Testis (tissue), 2 donors: ENCODE measurements at regions not wholly inside any gene's neighbourhood (a gene's known extent, or its start where the extent isn't known, plus 50 kb on each side); places are given as distances from the start of the nearest gene placed in this dataset.
A peak's percentile ranks its signal among the peaks of the same experiment; 100 is the strongest.

Experiments used
- DNase-seq: peaks from one replicate; pipeline ENCODE4 v3.0.0-alpha.2; 2019
- H3K27ac ChIP-seq, 2 donors: fragments of 200-600 bp; sonication (generic); one replicate each; pipeline ENCODE4 v1.5.1; 2019
- H3K27me3 ChIP-seq: fragments of 200-600 bp; sonication (generic); one replicate; pipeline ENCODE4 v1.5.1; 2019
- H3K36me3 ChIP-seq: fragments of 200-600 bp; sonication (generic); one replicate; pipeline ENCODE4 v1.5.1; 2017; ENCODE audit warnings: low read depth; ENCODE audit errors: missing control alignments
- H3K4me1 ChIP-seq: fragments of 200-600 bp; sonication (generic); one replicate; pipeline ENCODE4 v1.5.1; 2019
- H3K4me3 ChIP-seq, 2 donors: fragments of 200-600 bp; sonication (generic); one replicate each; pipeline ENCODE4 v1.5.1; 2017 to 2019
- H3K9me3 ChIP-seq: fragments of 200-600 bp; sonication (generic); one replicate; pipeline ENCODE4 v1.5.1; 2017
- CTCF ChIP-seq, 3 experiments: fragments of 450-650 bp in 2 of 3; fragments of 200-600 bp in 1 of 3; sonication (generic) in 1 of 3; IDR thresholded peaks; one replicate each; pipeline ENCODE4 v1.5.1; 2016 to 2019; ENCODE audit warnings: antibody characterized with exemption in 3 of 3, mild to moderate bottlenecking in 2 of 3, moderate library complexity in 1 of 3
- POLR2A ChIP-seq: fragments of 450-650 bp; IDR thresholded peaks from one replicate; pipeline ENCODE4 v1.6.1; 2017; ENCODE audit warnings: antibody characterized with exemption, mild to moderate bottlenecking, moderate library complexity
- WGBS, 2 donors: methylation state at CpG; one replicate each; pipeline ENCODE4 v1.1.5; 2018; 5-methylcytosine and 5-hydroxymethylcytosine counted together
- intact Hi-C: fragments of 100-400 bp; cut with DNase I; formaldehyde crosslinking; loops from one replicate; pipeline ENCODE4 v1.15.1; 2023; ENCODE audit warnings: low total_unique reads

GRCh38 chr20:60465439-60465838, 507.2 kb downstream of the CDH26 start:
- Histone ChIP-seq H3K4me3 (no peak overlapping the region), H3K27me3 (no peaks in the 10 kb centered on the region), H3K4me1 (no peaks in the 10 kb centered on the region), H3K36me3 (no peaks in the 10 kb centered on the region), H3K9me3 (no peaks in the 10 kb centered on the region), H3K27ac (no peak overlapping the region)
- WGBS, 2 donors: 82 to 87% methylated on average over 8 of the region's 8 CpGs
- no peak for DNase-seq
- intact Hi-C loops: no loop called here
- TF ChIP-seq POLR2A (no peak), CTCF (IDR thresholded peaks at IDR 0.05) (no peak)

DNA sequence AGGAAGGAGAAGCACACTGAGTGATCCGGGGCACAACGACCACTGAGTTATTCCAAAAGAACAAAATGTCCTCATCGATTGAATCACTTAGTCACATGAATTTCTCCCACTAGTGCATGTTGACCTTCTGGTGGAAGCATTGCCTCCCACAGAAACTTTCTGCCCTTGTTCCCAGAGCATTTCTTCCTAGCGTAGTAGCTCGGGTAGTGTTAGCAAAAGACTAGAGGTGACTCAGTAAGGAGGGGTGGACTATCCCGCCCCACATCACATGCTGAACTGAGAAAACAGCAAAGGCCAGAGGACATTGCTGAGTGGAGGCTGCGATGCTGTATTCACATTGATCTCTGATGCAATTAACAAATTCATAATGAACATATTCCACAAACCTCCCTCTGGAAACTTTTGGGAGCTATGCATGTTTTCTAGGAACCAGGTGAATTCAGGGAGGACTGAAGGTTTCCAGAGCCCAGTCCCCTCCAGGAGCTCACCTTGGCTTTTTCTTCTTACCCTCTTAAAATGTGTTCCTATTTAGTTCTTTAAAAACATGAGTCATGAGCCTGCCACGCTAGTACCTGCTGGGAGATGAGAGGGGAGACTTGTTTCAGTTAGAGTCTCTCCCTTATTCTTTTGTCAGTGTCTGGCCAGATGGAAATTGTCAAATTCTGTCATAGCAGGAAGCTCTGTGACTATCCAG, 507.9 kb downstream of the CDH26 start:
- WGBS, 2 donors: 40 to 59% methylated on average over 8 of the region's 8 CpGs
- no peaks in the 10 kb centered on the region for H3K27me3 ChIP-seq
- intact Hi-C loops: no loop called here
- no peak for TF ChIP-seq CTCF (IDR thresholded peaks at IDR 0.05)
- TF ChIP-seq POLR2A: no peak
- H3K9me3 ChIP-seq: no peaks in the 10 kb centered on the region
- H3K4me1 ChIP-seq: no peaks in the 10 kb centered on the region
- no peak overlapping the region for H3K4me3 ChIP-seq
- DNase-seq: peak; percentile 24
- no peaks in the 10 kb centered on the region for H3K36me3 ChIP-seq
- H3K27ac ChIP-seq: no peak overlapping the region

- 66 to 67% methylated on average over 1 of the region's 1 CpG for WGBS, 2 donors
- no peak for DNase-seq
- TF ChIP-seq POLR2A (no peak), CTCF (IDR thresholded peaks at IDR 0.05) (no peak)
- H3K27ac ChIP-seq: no peak overlapping the region
- H3K9me3 ChIP-seq: no peaks in the 10 kb centered on the region
- H3K4me3 ChIP-seq: no peak overlapping the region
- H3K4me1 ChIP-seq: no peaks in the 10 kb centered on the region
- no peaks in the 10 kb centered on the region for H3K36me3 ChIP-seq
- H3K27me3 ChIP-seq: no peaks in the 10 kb centered on the region
- intact Hi-C loops: no loop called here
Measured at GRCh38 chr20:60466687-60467022, 508.4 kb downstream of the CDH26 start.

DNA sequence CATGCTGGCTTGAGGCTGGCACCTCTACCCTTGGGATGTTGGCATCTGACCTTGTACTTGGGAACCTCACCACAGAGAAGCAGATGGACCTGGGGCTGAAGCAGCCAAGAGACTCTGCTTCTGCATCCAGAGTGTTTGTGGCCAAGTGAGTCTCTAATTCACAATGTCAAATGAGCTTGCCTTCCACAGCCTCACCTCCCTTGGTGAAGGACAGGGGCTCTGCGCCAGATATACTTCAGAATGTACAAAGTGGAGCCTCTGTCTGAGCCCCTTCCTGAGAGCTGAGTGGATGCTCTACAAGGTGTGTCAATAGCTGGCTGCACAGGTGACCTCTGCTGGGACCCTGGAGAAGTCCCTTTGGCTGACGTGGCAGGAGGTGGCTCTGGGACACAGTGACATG, 508.9 kb downstream of the CDH26 start:
- intact Hi-C loops: no loop called here
- Histone ChIP-seq H3K4me1 (no peaks in the 10 kb centered on the region), H3K27me3 (no peaks in the 10 kb centered on the region), H3K27ac (no peak overlapping the region), H3K36me3 (no peaks in the 10 kb centered on the region), H3K4me3 (no peak overlapping the region), H3K9me3 (no peaks in the 10 kb centered on the region)
- 95 to 100% methylated on average over 2 of the region's 2 CpGs for WGBS, 2 donors
- no peak for TF ChIP-seq POLR2A
- no peak for DNase-seq

GRCh38 chr20:60467771-60468170, 509.5 kb downstream of the CDH26 start:
- Histone ChIP-seq H3K4me1 (no peaks in the 10 kb centered on the region), H3K9me3 (no peaks in the 10 kb centered on the region), H3K4me3 (no peak overlapping the region), H3K27me3 (no peaks in the 10 kb centered on the region), H3K27ac (no peak overlapping the region), H3K36me3 (no peaks in the 10 kb centered on the region)
- intact Hi-C loops: no loop called here
- WGBS, 2 donors: 69 to 74% methylated on average over 4 of the region's 4 CpGs
- DNase-seq: no peak
- TF ChIP-seq CTCF (IDR thresholded peaks at IDR 0.05) (no peak), POLR2A (no peak)
